ENCODE measurements at regions not wholly inside any gene's neighbourhood (a gene's known extent, or its start where the extent isn't known, plus 50 kb on each side); places are given as distances from the start of the nearest gene placed in this dataset.

DNA sequence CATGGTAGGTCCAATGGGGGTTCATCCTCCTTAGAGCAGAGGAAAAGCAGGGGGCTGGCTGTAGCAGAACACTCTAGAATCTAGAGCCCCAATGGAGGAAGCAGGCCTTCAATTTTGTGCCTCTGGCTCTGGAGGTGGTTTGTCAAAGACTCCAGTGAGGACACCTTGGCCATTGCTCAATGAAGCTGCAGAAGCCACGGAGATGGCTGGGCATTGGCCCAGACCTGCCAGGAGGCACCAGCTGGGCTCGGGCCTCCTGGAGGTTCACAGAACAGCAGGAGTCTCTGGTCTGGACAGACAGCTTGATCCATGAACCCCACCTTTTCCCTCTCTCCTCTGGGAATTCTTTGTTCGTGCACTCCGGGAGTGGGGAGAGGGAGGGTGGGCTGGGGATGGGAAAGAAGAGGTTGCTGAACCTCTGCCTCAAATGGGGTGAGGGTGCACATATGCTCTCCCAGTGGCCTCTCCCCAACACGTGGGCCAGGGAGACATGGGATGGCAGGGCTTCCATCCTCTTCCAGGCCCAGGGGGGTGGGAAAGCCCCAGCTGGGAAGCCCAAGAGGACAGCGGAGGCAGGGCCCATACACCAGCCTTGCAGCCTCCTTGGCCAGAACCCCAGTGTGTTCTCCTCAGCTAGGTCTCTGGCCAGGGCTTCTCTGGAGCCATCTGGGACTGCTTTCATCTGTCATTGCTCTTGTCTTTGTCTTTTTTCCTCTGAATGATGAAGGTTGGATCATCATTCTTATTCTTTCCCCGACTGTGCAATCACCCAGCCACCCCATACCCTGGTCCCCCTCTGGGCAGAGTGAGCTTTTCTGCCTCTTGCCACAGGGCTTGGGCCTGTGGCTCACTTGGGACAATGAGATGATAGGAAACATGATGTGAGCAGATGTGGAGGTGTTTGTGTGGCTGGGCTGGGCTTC lies 1019.4 kb downstream of the BRD1 start:
- DNase-seq = no peak
- no peaks in the 10 kb centered on the region for H3K4me1 Mint-ChIP-seq (ENCODE audit: low read depth)
- CTCF ChIA-PET = no interaction called here
- intact Hi-C loops (cut with micrococcal nuclease) = no loop called here
- H3K27ac Mint-ChIP-seq = no peak overlapping the region
- H3K27me3 Mint-ChIP-seq (ENCODE audit: low read depth) = peaks cover 2% of the 10 kb centered on the region
- H3K36me3 Mint-ChIP-seq (ENCODE audit: low read depth) = no peaks in the 10 kb centered on the region
- peaks cover 1% of the 10 kb centered on the region for H3K9me3 Mint-ChIP-seq
- H3K4me3 Mint-ChIP-seq = no peak overlapping the region

DNA sequence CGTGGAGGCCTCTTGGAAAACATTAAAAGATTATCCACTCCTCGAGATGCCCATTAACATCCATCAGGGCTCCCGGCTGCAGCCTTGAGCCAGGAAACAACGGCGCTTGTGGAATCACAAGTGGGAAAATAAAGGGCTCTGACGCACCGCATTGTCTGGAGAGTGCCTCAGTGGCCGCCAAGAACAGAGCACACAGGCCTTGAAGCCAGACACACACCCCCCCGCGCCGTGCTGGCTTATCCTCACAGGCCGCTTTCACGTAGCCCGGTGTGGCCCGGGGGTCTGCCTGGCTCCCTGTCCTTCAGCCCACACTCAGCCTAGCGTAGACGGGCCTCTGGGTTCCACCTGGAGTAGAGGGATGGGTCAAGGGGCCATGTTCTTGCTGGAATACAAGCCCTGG lies 1020.5 kb downstream of the BRD1 start:
- peaks cover 2% of the 10 kb centered on the region for H3K27me3 Mint-ChIP-seq (ENCODE audit: low read depth)
- no peak overlapping the region for H3K4me3 Mint-ChIP-seq
- no peaks in the 10 kb centered on the region for H3K4me1 Mint-ChIP-seq (ENCODE audit: low read depth)
- H3K36me3 Mint-ChIP-seq (ENCODE audit: low read depth) = no peaks in the 10 kb centered on the region
- H3K27ac Mint-ChIP-seq = no peak overlapping the region
- DNase-seq = no peak
- H3K9me3 Mint-ChIP-seq = peaks cover 1% of the 10 kb centered on the region
- intact Hi-C loops (cut with micrococcal nuclease) = no loop called here
- CTCF ChIA-PET = no interaction called here

DNA sequence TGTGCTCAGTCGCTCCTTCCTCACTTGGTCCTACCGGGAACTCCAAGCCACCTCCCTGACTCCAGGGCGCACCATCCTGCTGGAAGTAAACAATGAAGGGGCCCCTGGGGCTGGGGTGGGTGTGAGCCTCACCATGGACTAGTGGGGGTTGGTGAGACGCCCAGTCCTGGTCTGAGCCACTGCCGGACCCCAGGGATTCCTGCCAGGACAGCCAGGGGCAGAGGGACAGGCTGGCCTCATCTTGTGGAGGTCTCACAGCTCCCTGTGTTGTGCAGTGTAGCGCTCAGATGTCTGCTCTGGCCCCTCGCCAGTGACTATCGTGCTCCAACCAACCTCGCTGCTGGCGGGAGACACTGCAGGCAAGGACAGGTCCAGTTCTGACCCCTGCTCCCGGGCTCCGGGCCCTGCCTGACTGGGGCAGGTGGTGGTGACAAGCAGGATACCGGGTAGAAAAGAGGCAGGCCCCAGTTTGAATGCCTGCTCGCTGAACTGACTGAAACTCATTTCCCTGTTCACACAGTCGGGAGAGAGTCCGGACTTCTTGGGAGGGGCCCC lies 1021.4 kb downstream of the BRD1 start:
- Mint-ChIP-seq H3K4me3 (no peak overlapping the region), H3K36me3 (ENCODE audit: low read depth) (no peaks in the 10 kb centered on the region), H3K9me3 (peaks cover 1% of the 10 kb centered on the region), H3K27me3 (ENCODE audit: low read depth) (peaks cover 2% of the 10 kb centered on the region), H3K4me1 (ENCODE audit: low read depth) (no peaks in the 10 kb centered on the region), H3K27ac (no peak overlapping the region)
- CTCF ChIA-PET = interaction anchor here (0.7 kb wide), 1 partner anchor 136 kb away, joined by 3 read pairs; no protein-coding TSS in a partner anchor
- DNase-seq = no peak
- intact Hi-C loops (cut with micrococcal nuclease) = no loop called here

DNA sequence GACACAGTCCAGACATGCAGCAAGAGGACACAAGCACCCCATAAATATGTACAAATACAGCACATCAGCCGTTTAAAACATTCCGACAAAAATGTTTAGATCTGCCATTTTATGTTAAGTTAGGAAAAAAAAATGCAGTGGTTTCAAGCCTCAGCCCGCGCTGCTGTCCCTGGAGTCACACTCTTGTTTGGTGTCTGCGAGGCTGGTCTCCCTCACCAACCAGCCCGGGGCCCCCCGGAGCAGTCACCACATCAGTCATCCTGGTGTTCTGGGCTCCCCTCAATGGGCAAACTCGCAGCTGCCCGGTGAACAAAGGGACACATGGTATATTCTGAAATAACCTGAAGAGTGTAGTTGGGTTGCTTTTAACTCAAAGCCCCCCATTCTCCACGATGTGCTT lies 1022.2 kb downstream of the BRD1 start:
- no peak overlapping the region for H3K4me3 Mint-ChIP-seq

DNA sequence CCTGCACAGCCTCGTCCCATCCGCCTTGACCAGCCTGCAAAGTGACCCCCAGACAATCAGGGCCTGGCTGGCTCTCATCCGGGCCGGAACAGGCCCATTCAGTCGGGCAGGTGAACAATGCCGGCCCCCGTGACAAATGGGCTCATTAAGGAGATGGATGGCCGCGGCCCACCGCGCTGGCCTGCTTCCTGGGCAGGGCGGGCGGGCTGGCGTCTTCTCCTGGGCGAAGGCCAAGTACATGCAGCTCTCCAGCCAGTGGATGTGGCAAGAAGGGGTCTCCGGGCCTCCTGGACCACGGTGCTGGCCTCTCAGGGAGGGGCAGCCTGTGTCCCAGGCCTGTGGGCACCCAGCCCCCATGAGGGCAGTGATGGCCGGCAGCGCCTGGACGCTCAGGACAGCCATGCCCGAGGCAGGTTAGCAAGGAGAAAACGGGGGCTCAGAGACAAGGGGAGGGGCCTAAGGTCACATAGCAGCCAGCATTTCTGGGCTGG lies 1022.8 kb downstream of the BRD1 start:
- intact Hi-C loops (cut with micrococcal nuclease) = no loop called here
- H3K9me3 Mint-ChIP-seq = peaks cover 1% of the 10 kb centered on the region
- no peak overlapping the region for H3K4me3 Mint-ChIP-seq
- DNase-seq = no peak
- no peaks in the 10 kb centered on the region for H3K4me1 Mint-ChIP-seq (ENCODE audit: low read depth)
- CTCF ChIA-PET = no interaction called here
- H3K36me3 Mint-ChIP-seq (ENCODE audit: low read depth) = no peaks in the 10 kb centered on the region
- H3K27me3 Mint-ChIP-seq (ENCODE audit: low read depth) = peaks cover under 1% of the 10 kb centered on the region
- H3K27ac Mint-ChIP-seq = no peak overlapping the region

More for the DNA sequence above, 1022.2 kb downstream of the BRD1 start:
- Mint-ChIP-seq H3K4me1 (ENCODE audit: low read depth) (no peaks in the 10 kb centered on the region), H3K27me3 (ENCODE audit: low read depth) (peaks cover 2% of the 10 kb centered on the region), H3K36me3 (ENCODE audit: low read depth) (no peaks in the 10 kb centered on the region), H3K27ac (no peak overlapping the region), H3K9me3 (peaks cover 1% of the 10 kb centered on the region)
- CTCF ChIA-PET = interaction anchor here (0.7 kb wide), 1 partner anchor 137 kb away, joined by 3 read pairs; no protein-coding TSS in a partner anchor
- no peak for DNase-seq
- intact Hi-C loops (cut with micrococcal nuclease) = no loop called here

DNA sequence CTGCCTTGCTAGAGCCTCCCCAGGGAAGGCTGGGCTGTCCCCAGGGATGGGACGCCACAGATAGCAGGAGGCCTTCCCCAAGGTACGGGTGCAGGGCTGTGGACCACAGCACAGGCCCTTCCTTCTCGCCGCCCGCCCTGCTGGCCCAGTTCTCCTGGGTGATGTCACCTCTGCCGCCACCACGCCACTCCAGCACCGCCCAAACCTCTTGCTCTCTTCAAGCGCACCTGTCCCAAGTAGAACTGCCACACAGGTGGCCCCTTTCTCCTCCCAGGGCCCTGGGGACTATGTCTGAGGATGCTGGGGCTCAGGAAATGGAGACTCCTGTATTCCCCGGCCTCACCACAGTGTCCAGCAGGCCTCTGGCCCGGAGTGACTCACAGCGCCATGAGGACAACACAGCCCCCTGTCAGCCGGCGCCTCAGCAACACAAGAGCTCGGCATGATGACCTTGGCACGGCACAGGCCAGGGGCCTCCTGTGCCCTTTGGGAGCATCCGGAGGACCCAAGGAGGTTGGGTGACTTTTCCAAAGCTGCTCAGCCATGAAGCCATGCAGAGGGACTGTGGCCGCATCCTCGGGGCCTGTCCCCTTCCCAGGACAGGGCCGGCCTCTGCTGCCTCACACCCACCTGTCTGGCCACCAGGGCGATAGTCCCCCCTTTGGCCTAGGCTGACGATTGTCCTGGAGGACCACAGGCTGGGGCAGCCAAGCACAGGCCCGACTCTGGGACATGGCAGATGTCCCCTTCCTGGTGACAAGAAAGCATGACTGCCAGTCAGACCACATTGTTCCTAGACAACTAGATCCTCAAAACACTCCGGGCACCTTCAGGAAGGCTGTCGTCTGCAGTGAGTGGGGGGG lies 1023.5 kb downstream of the BRD1 start:
- intact Hi-C loops (cut with micrococcal nuclease) = no loop called here
- Mint-ChIP-seq H3K9me3 (peaks cover 1% of the 10 kb centered on the region), H3K27ac (no peak overlapping the region), H3K4me3 (no peak overlapping the region), H3K4me1 (ENCODE audit: low read depth) (no peaks in the 10 kb centered on the region), H3K36me3 (ENCODE audit: low read depth) (no peaks in the 10 kb centered on the region), H3K27me3 (ENCODE audit: low read depth) (no peaks in the 10 kb centered on the region)
- CTCF ChIA-PET = no interaction called here
- DNase-seq = no peak

DNA sequence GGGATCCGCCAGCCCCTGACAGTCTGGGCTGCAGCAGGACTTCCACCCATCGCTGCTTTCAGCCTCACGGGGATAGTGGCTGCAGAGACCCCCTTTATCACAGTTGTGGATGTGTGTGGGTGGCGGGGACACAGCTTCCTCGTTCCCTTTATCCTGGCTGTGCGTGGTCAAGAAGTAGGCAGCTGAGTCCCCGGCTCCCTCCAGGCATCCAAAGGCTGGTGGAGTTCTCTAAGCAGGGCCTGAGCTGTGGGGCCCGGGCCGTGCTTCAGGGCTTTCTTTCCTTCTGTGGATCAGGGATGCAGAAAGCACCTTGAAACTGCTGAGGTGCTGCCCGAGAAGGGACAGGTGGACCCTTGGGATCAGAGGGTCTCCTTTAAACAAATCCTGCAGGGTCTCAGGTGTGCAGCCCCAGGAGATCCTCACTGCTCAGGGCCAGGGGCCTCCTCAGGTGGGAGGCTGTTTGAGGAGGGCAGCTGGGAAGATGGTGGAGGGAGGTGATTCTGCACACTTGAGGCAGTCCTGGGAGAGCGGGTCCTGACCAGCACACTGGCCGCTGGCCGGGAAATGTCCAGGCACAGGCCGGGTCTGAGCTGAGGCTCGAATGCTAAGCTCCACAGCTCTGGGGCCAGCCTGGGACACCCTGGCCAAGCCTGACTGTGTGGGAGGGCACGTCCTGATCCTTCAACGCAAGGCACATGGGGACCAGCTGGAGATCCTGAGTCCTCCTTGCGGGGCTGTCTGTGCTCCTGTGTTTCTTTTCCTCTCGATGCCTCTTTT lies 1024.3 kb downstream of the BRD1 start:
- no peaks in the 10 kb centered on the region for H3K9me3 Mint-ChIP-seq
- H3K4me1 Mint-ChIP-seq (ENCODE audit: low read depth) = no peaks in the 10 kb centered on the region
- no peaks in the 10 kb centered on the region for H3K27me3 Mint-ChIP-seq (ENCODE audit: low read depth)
- CTCF ChIA-PET = no interaction called here
- no peak overlapping the region for H3K4me3 Mint-ChIP-seq
- DNase-seq = no peak
- intact Hi-C loops (cut with micrococcal nuclease) = no loop called here
- no peaks in the 10 kb centered on the region for H3K36me3 Mint-ChIP-seq (ENCODE audit: low read depth)
- no peak overlapping the region for H3K27ac Mint-ChIP-seq

DNA sequence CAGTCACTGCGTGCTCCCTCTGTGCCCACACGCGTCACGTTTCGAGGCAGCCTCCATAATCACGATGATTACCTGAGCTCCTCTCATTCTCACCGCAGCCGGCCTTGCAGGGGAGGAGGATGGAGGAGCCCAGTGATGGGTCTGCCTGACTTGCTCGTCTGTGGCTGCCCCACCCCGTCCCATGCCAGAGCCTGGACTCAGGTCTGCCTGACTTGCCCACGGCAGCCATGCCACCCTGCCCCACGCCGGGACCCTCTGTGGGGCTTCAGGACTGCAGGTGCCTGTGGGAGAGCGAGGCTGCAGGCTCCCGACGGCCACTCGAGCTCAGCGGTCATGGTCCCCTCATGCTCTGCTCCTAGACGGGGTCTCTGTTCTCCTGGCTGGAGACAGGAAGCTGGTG lies 1025.1 kb downstream of the BRD1 start:
- no peak for DNase-seq
- intact Hi-C loops (cut with micrococcal nuclease) = no loop called here
- Mint-ChIP-seq H3K27me3 (ENCODE audit: low read depth) (no peaks in the 10 kb centered on the region), H3K4me1 (ENCODE audit: low read depth) (no peaks in the 10 kb centered on the region), H3K36me3 (ENCODE audit: low read depth) (no peaks in the 10 kb centered on the region), H3K27ac (no peak overlapping the region), H3K4me3 (no peak overlapping the region), H3K9me3 (no peaks in the 10 kb centered on the region)
- CTCF ChIA-PET = interaction anchor here (0.6 kb wide), 1 partner anchor 47 kb away, joined by 3 read pairs; no protein-coding TSS in a partner anchor

DNA sequence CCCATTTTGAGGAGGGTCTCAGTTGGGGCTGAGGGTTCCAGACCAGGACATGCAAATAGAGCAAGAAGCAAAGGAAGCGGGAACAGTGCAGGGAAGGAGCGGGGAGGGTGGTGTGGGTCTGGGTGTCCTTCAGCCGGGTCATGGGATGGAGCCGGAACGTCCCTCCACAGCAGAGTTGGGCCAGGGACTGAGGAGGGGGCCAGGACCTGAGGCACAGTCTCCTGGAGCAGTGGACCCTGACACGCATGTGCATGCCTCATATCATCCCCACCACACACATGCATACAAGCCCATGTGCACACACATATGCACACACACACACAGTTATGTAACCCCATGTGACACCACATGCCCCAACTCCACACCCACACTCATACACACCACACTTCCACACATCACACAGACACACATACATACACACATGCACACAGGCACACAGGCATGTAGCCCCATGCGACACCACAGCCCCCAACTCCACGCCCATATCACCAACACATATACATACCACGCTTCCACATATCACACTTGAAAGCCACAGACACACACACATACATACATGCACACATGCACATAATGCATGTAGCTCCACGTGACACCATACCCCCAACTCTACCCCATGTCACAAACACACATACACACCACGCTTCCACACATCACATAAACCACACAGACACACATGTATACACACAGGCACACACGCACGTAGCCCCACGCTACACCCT lies 1026.6 kb downstream of the BRD1 start:
- Mint-ChIP-seq H3K36me3 (ENCODE audit: low read depth) (no peaks in the 10 kb centered on the region), H3K4me3 (no peak overlapping the region), H3K9me3 (no peaks in the 10 kb centered on the region), H3K27me3 (ENCODE audit: low read depth) (no peaks in the 10 kb centered on the region), H3K27ac (no peak overlapping the region), H3K4me1 (ENCODE audit: low read depth) (no peaks in the 10 kb centered on the region)
- CTCF ChIA-PET = no interaction called here
- no peak for DNase-seq
- intact Hi-C loops (cut with micrococcal nuclease) = no loop called here

DNA sequence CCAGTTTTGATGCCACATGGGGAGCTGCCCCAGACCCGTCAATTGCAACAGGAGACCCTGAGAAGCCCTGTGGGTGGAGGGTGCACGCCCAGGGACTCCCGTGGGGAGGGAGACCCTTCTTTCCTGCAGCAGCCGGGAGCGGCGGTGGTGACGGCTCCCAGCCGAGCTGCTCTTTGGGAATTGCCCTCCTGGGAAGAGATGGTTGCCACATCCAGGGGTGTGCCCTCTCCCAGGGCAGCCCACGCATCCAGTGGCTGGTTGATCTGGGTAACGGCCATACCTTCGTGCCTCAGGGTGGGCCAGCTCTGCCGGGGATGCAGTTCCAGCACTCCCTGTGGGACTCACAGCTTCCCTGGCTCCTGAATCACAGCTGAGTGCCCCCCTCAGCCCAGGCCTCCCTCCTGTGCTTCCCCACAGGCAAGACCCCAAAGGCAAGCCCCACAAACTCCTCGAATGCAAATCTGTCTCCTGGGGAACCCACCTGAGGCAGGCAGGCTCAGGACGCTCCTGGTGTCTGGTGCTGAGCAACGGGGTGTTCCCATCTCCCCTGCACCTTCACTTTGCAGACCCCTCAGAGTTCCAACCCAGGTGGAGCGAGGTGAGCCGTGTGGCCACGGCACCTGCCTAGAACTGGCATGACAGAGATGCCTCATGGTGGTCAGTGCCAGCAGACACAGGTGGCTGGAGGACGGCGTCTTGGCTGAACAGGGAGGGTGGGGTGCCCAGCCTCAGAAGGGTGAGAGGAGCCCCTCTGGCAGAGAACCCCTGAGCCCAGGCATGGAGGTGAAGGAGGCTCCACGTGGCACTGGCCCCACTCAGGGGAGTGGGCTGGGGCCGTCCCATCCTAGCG lies 1027.4 kb downstream of the BRD1 start:
- intact Hi-C loops (cut with micrococcal nuclease) = no loop called here

More for the DNA sequence above, 1027.4 kb downstream of the BRD1 start:
- Mint-ChIP-seq H3K4me1 (ENCODE audit: low read depth) (no peaks in the 10 kb centered on the region), H3K36me3 (ENCODE audit: low read depth) (no peaks in the 10 kb centered on the region), H3K27me3 (ENCODE audit: low read depth) (no peaks in the 10 kb centered on the region), H3K4me3 (no peak overlapping the region), H3K27ac (no peak overlapping the region), H3K9me3 (no peaks in the 10 kb centered on the region)
- CTCF ChIA-PET = no interaction called here
- no peak for DNase-seq

Measured in activated naive CD4-positive, alpha-beta T cell treated with anti-CD3 and anti-CD28 coated beads for 36 hours (primary cell).